ENCODE measurements at regions not wholly inside any gene's neighbourhood (a gene's known extent, or its start where the extent isn't known, plus 50 kb on each side); places are given as distances from the start of the nearest gene placed in this dataset.

GRCh38 chr12:84634526-84634925, 278.1 kb downstream of the SLC6A15 start:
- TF ChIP-seq TAF1 (IDR thresholded peaks at IDR 0.05; ENCODE audit: borderline replicate concordance, insufficient read depth, low read length), result no peak
- TF ChIP-seq REST (IDR thresholded peaks at IDR 0.05; ENCODE audit: insufficient read depth in 1 of 2, low read depth in 2 of 2, low read length in 2 of 2), result no peak
- TF ChIP-seq FOXP2 (optimal IDR thresholded peaks at IDR 0.05; ENCODE audit: borderline replicate concordance, extremely low read depth, extremely low read length, insufficient read depth), result no peak
- TF ChIP-seq SIN3A (IDR thresholded peaks at IDR 0.05; ENCODE audit: borderline replicate concordance, insufficient read depth, low read length), result no peak
- TF ChIP-seq POLR2AphosphoS5 (IDR thresholded peaks at IDR 0.05; ENCODE audit: low read depth, low read length), result no peak

GRCh38 chr12:84632556-84632955, 280.0 kb downstream of the SLC6A15 start:
- TF ChIP-seq FOXP2 (optimal IDR thresholded peaks at IDR 0.05; ENCODE audit: borderline replicate concordance, extremely low read depth, extremely low read length, insufficient read depth), result no peak
- no peak for TF ChIP-seq SIN3A (IDR thresholded peaks at IDR 0.05; ENCODE audit: borderline replicate concordance, insufficient read depth, low read length)
- no peak for TF ChIP-seq TAF1 (IDR thresholded peaks at IDR 0.05; ENCODE audit: borderline replicate concordance, insufficient read depth, low read length)
- TF ChIP-seq POLR2AphosphoS5 (IDR thresholded peaks at IDR 0.05; ENCODE audit: low read depth, low read length), result no peak
- TF ChIP-seq REST (IDR thresholded peaks at IDR 0.05; ENCODE audit: insufficient read depth in 1 of 2, low read depth in 2 of 2, low read length in 2 of 2), result no peak

DNA sequence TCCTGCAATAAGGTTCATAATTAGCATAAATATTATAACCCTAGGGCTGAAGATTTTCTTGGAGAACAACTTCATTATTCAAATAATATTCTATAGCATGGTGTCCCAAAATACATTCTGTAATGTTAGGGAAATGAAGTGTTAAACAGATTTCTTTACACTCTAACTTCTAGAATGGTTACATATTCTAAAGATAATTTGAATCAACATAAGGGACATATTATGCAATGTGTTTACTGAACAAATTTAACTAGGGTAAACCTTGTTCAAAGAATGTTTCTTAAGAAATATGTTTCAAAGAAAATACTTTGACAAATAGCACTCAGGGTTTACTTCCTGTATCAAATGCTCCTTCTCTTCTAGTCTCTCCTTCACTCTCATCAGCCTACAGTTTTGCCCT, 281.6 kb downstream of the SLC6A15 start:
- TF ChIP-seq REST (IDR thresholded peaks at IDR 0.05; ENCODE audit: insufficient read depth in 1 of 2, low read depth in 2 of 2, low read length in 2 of 2) (no peak), TAF1 (IDR thresholded peaks at IDR 0.05; ENCODE audit: borderline replicate concordance, insufficient read depth, low read length) (no peak), FOXP2 (optimal IDR thresholded peaks at IDR 0.05; ENCODE audit: borderline replicate concordance, extremely low read depth, extremely low read length, insufficient read depth) (no peak), SIN3A (IDR thresholded peaks at IDR 0.05; ENCODE audit: borderline replicate concordance, insufficient read depth, low read length) (no peak), POLR2AphosphoS5 (IDR thresholded peaks at IDR 0.05; ENCODE audit: low read depth, low read length) (no peak)

- TF ChIP-seq FOXP2 (optimal IDR thresholded peaks at IDR 0.05; ENCODE audit: borderline replicate concordance, extremely low read depth, extremely low read length, insufficient read depth) (no peak), REST (IDR thresholded peaks at IDR 0.05; ENCODE audit: insufficient read depth in 1 of 2, low read depth in 2 of 2, low read length in 2 of 2) (no peak), SIN3A (IDR thresholded peaks at IDR 0.05; ENCODE audit: borderline replicate concordance, insufficient read depth, low read length) (no peak), POLR2AphosphoS5 (IDR thresholded peaks at IDR 0.05; ENCODE audit: low read depth, low read length) (no peak), TAF1 (IDR thresholded peaks at IDR 0.05; ENCODE audit: borderline replicate concordance, insufficient read depth, low read length) (no peak)
These were observed 285.0 kb downstream of the SLC6A15 start for GRCh38 chr12:84627593-84627992.

- TF ChIP-seq TAF1 (IDR thresholded peaks at IDR 0.05; ENCODE audit: borderline replicate concordance, insufficient read depth, low read length) (no peak), SIN3A (IDR thresholded peaks at IDR 0.05; ENCODE audit: borderline replicate concordance, insufficient read depth, low read length) (no peak), FOXP2 (optimal IDR thresholded peaks at IDR 0.05; ENCODE audit: borderline replicate concordance, extremely low read depth, extremely low read length, insufficient read depth) (no peak), POLR2AphosphoS5 (IDR thresholded peaks at IDR 0.05; ENCODE audit: low read depth, low read length) (no peak), REST (IDR thresholded peaks at IDR 0.05; ENCODE audit: insufficient read depth in 1 of 2, low read depth in 2 of 2, low read length in 2 of 2) (no peak)
These were observed 288.0 kb downstream of the SLC6A15 start for GRCh38 chr12:84624601-84625000.

All from PFSK-1 (cell line).